GM12878 (cell line): ENCODE measurements at regions not wholly inside any gene's neighbourhood (a gene's known extent, or its start where the extent isn't known, plus 50 kb on each side); places are given as distances from the start of the nearest gene placed in this dataset.
A peak's percentile ranks its signal among the peaks of the same experiment; 100 is the strongest.

Source experiments
- ATAC-seq: fragments of 200-7000 bp; cut with Tn5 transposase; 3 replicates; pipeline ENCODE4 v1.9.1; 2020; ENCODE audit warnings: mild to moderate bottlenecking, moderate library complexity
- BruUV-seq: library from RNA; stranded (reverse); fragments of 400-500 nt; replicated peaks from 2 replicates; lab custom pipeline; 2021; lab: Mats Ljungman, UMichigan
- CTCF ChIA-PET: fragments of 300-600 bp; sonication (Branson Sonifier 250); formaldehyde crosslinking; extraction: SDS; loops from one replicate; lab custom pipeline; 2021; ENCODE audit warnings: inconsistent platforms; lab: Yijun Ruan, JAX
- POLR2A ChIA-PET: fragments of 350-600 bp; formaldehyde crosslinking; extraction: SDS; loops from one replicate; lab custom pipeline; 2021; ENCODE audit warnings: inconsistent platforms; lab: Charles Lee
- RAD21 ChIA-PET: fragments of 300-600 bp; sonication (Branson Sonifier 250); formaldehyde crosslinking; loops from one replicate; lab custom pipeline; 2023; ENCODE audit warnings: antibody characterized with exemption; ENCODE audit not compliant: unreplicated experiment; lab: Charles Lee
- SMC1A ChIA-PET: fragments of 300-600 bp; sonication (Branson Sonifier 250); formaldehyde crosslinking; loops from one replicate; lab custom pipeline; 2023; ENCODE audit not compliant: unreplicated experiment, uncharacterized antibody; lab: Charles Lee
- DNase-seq: peaks from one replicate; pipeline ENCODE4 v3.0.0-alpha.2; 2011; ENCODE audit warnings: low read depth, low spot score
- FAIRE-seq: peaks from 3 replicates; lab custom pipeline; 2011; peaks lifted over from hg19 to GRCh38; lab: Jason Lieb, UNC
- H2AFZ ChIP-seq: 2 replicates; pipeline ENCODE4 v1.6.0; 2011; ENCODE audit warnings: low read depth, low read length, control low read depth; ENCODE audit not compliant: control insufficient read depth
- H3K27ac ChIP-seq: 2 replicates; pipeline ENCODE4 v1.5.1; 2011; ENCODE audit warnings: control low read depth; ENCODE audit not compliant: control insufficient read depth, insufficient read depth
- H3K27me3 ChIP-seq, 2 experiments: replicated peaks in 1 of 2; 2 replicates each; pipeline versions ENCODE4 v1.6.0 to v1.6.1; 2011; ENCODE audit warnings: low read length in 1 of 2; ENCODE audit not compliant: control insufficient read depth in 2 of 2, insufficient read depth in 2 of 2
- H3K36me3 ChIP-seq, 2 experiments: 2 replicates each; pipeline ENCODE4 v1.5.1; 2011; ENCODE audit warnings: low read length in 1 of 2; ENCODE audit not compliant: control insufficient read depth in 2 of 2, insufficient read depth in 2 of 2
- H3K4me1 ChIP-seq: 2 replicates; pipeline ENCODE4 v1.6.1; 2011; ENCODE audit warnings: mild to moderate bottlenecking, low read length, moderate library complexity, mixed read lengths; ENCODE audit not compliant: control insufficient read depth, insufficient read depth
- H3K4me2 ChIP-seq: 2 replicates; pipeline ENCODE4 v1.6.0; 2011; ENCODE audit warnings: control low read depth; ENCODE audit not compliant: control insufficient read depth, insufficient read depth
- H3K4me3 ChIP-seq: fragments of 200-600 bp; sonication (generic); 2 replicates; pipeline ENCODE4 v1.5.1; 2016
- H3K79me2 ChIP-seq: 2 replicates; pipeline ENCODE4 v1.6.0; 2011; ENCODE audit warnings: low read length; ENCODE audit not compliant: control insufficient read depth, insufficient read depth
- H3K9ac ChIP-seq: 2 replicates; pipeline ENCODE4 v1.8.0; 2011; ENCODE audit warnings: low read length, control low read depth, mixed read lengths; ENCODE audit not compliant: control insufficient read depth, insufficient read depth
- H3K9me3 ChIP-seq: replicated peaks from 3 replicates; pipeline ENCODE4 v1.5.1; 2011; ENCODE audit warnings: mild to moderate bottlenecking, low read length; ENCODE audit not compliant: control insufficient read depth, insufficient read depth
- H4K20me1 ChIP-seq: 2 replicates; pipeline ENCODE4 v1.6.0; 2011; ENCODE audit not compliant: control insufficient read depth, insufficient read depth
- CBX5 ChIP-seq: sonication (generic); IDR thresholded peaks from 2 replicates; pipeline ENCODE4 v1.6.1; 2016; ENCODE audit warnings: low read depth, moderate library complexity, mild to moderate bottlenecking, inconsistent platforms
- EGR1 ChIP-seq, 2 experiments: IDR thresholded peaks; 1 replicate in 1 of 2; 2 replicates in 1 of 2; pipeline ENCODE4 v1.6.1; 2011 to 2012; ENCODE audit warnings: low read depth in 2 of 2, low read length in 2 of 2, borderline replicate concordance in 1 of 2, mild to moderate bottlenecking in 1 of 2, moderate library complexity in 1 of 2
- ELK1 ChIP-seq: IDR thresholded peaks from 2 replicates; pipeline ENCODE4 v1.6.1; 2012; ENCODE audit warnings: low read depth, low read length, improper control_type of control experiment
- ESRRA ChIP-seq: IDR thresholded peaks from 2 replicates; pipeline ENCODE4 v1.6.1; 2012; ENCODE audit warnings: mild to moderate bottlenecking, low read length, improper control_type of control experiment
- IRF4 ChIP-seq: IDR thresholded peaks from 2 replicates; pipeline ENCODE4 v1.6.1; 2011; ENCODE audit warnings: low read depth, low read length
- MLLT1 ChIP-seq: fragments of 450-650 bp; IDR thresholded peaks from 2 replicates; pipeline ENCODE4 v1.6.1; 2016; ENCODE audit warnings: mild to moderate bottlenecking
- NR2F1 ChIP-seq: fragments of 450-650 bp; conservative IDR thresholded peaks from 2 replicates; pipeline ENCODE4 v1.6.1; 2017; ENCODE audit warnings: mild to moderate bottlenecking
- SPI1 ChIP-seq: IDR thresholded peaks from 2 replicates; pipeline ENCODE4 v1.6.1; 2011; ENCODE audit warnings: low read depth, mild to moderate bottlenecking, low read length, moderate library complexity, borderline replicate concordance; ENCODE audit not compliant: insufficient read depth
- STAT3 ChIP-seq: IDR thresholded peaks from 2 replicates; pipeline ENCODE4 v1.6.1; 2011; ENCODE audit warnings: low read depth, low read length, improper control_type of control experiment
- WGBS: methylation state at CpG from one replicate; pipeline ENCODE4 v1.1.6; 2016; ENCODE audit warnings: low lambda C conversion rate; ENCODE audit not compliant: insufficient replicate concordance, insufficient coverage; ENCODE audit errors: missing lambda C conversion rate; 5-methylcytosine and 5-hydroxymethylcytosine counted together
- in situ Hi-C: fragments of 300-500 bp; cut with MboI; formaldehyde crosslinking; loops from 9 replicates; pipeline ENCODE4 v1.14.3; 2018; ENCODE audit warnings: mixed read lengths
- intact Hi-C: fragments of 100-400 bp; cut with micrococcal nuclease; formaldehyde crosslinking; loops from one replicate; pipeline ENCODE4 v1.14.2; 2022; ENCODE audit not compliant: unreplicated experiment
- TF ChIP-seq, protein P1 (sequence below): IDR thresholded peaks from 2 replicates; pipeline ENCODE4 v1.6.1; 2011; ENCODE audit warnings: borderline replicate concordance, low read depth, mild to moderate bottlenecking, moderate library complexity, mixed read lengths, low read length; ENCODE audit not compliant: insufficient read depth; ENCODE audit errors: extremely low read length
- TF ChIP-seq, protein P2 (sequence below): IDR thresholded peaks from 2 replicates; pipeline ENCODE4 v1.6.1; 2011; ENCODE audit warnings: low read depth, mild to moderate bottlenecking, low read length, moderate library complexity, borderline replicate concordance; ENCODE audit errors: extremely low read depth

DNA sequence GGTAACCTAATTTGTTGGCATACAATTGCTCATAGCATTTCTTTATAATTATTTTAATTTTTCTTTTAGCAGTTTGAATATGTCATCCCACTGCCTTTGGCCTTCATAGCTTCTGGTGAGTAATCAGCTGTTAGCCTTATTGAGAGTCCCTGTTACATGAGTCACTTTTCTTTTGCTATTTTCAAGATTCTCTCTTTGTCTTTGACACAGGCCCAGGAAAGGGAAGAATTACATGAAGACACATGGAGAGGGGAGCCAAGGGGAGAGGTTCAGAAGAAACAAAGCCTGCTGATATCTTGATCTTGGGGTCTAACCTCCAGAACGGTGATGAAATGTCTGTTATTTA, 418.2 kb downstream of the METTL15 start:
- TF ChIP-seq CBX5 (peak; percentile 93; the same call in 1 of the 2 replicates), IRF4 (no peak)
- TF ChIP-seq, all 136 proteins: peak for 1
- ChIA-PET CTCF (interaction anchor here (1.1 to 8.1 kb wide), 3 partner anchors 816 to 826 kb away, joined by 4 to 114 read pairs (median 46); partner anchors contain the start of gene BDNF), RAD21 (no interaction called here), POLR2A (no interaction called here), SMC1A (interaction anchor here (0.6 kb wide), 1 partner anchor 9 kb away, joined by 4 read pairs; no protein-coding TSS in a partner anchor)
- Histone ChIP-seq H3K79me2 (no peaks in the 10 kb centered on the region), H3K4me1 (no peaks in the 10 kb centered on the region), H3K9ac (no peak overlapping the region), H4K20me1 (no peaks in the 10 kb centered on the region), H3K4me2 (no peak overlapping the region), H2AFZ (no peak overlapping the region), H3K27ac (no peak overlapping the region), H3K4me3 (no peak overlapping the region), H3K9me3 (no peaks in the 10 kb centered on the region; the same call in 1 of the 3 replicates), H3K27me3 (no peaks in the 10 kb centered on the region), H3K36me3 (no peaks in the 10 kb centered on the region)
- intact Hi-C loops = loop anchor here (10.0 kb wide), 1 partner anchor 412 kb away; no protein-coding TSS in a partner anchor
- in situ Hi-C loops = loop anchor here (5.0 kb wide), 1 partner anchor 824 kb away; the partner anchor contains the start of gene BDNF
- FAIRE-seq = no peak
- WGBS = 20% methylated on average over 1 of the region's 1 CpG
- BruUV-seq = no TSS peak
- no peak for ATAC-seq
- DNase-seq = no peak

DNA sequence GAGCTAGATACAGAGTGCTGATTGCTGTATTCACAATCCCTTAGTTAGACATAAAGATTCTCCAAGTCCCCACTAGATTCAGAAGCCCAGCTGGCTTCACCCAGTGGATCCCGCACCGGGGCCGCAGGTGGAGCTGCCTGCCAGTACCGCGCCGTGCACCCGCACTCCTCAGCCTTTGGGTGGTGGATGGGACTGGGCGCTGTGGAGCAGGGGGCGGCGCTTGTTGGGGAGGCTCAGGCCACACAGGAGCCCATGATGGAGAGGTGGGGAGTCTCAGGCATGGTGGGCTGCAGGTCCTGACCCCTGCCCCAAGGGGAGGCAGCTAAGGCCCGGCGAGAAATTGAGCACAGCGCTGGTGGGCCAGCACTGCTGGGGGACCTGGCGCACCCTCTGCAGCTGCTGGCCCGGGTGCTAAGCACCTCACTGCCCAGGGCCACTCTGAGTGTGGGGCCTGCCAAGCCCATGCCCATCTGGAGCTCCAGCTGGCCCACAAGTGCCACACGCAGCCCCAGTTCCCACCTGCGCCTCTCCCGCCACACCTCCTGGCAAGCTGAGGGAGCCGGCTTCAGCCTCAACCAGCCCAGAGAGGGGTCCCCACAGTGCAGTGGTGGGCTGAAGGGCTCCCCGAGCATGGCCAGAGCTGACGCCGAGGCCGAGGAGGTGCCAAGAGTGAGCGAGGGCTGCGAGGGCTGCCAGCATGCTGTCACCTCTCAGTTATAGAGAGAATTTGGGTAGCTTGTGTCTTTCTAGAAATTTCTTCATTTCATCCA, 417.6 kb downstream of the METTL15 start:
- no peak overlapping the region for H3K4me2 ChIP-seq
- no TSS peak for BruUV-seq
- H3K4me3 ChIP-seq = no peak overlapping the region
- ChIA-PET CTCF (interaction anchor here (1.2 to 8.1 kb wide), 2 partner anchors 9 to 825 kb away, joined by 3 to 114 read pairs; partner anchors contain the start of gene BDNF), POLR2A (no interaction called here), SMC1A (no interaction called here), RAD21 (no interaction called here)
- 72% methylated on average over 25 of the region's 25 CpGs for WGBS
- no peak overlapping the region for H3K27ac ChIP-seq
- no peak for FAIRE-seq
- no peaks in the 10 kb centered on the region; the same call in 1 of the 3 replicates for H3K9me3 ChIP-seq
- H3K79me2 ChIP-seq = no peaks in the 10 kb centered on the region
- no peak for ATAC-seq
- no peak overlapping the region for H2AFZ ChIP-seq
- no peak overlapping the region for H3K9ac ChIP-seq
- H3K36me3 ChIP-seq = no peaks in the 10 kb centered on the region
- H3K4me1 ChIP-seq = no peaks in the 10 kb centered on the region
- H3K27me3 ChIP-seq = no peaks in the 10 kb centered on the region
- no peaks in the 10 kb centered on the region for H4K20me1 ChIP-seq
- in situ Hi-C loops (loop anchor here (5.0 kb wide), 1 partner anchor 824 kb away; the partner anchor contains the start of gene BDNF), intact Hi-C loops (loop anchor here (10.0 kb wide), 1 partner anchor 411 kb away; no protein-coding TSS in a partner anchor)
- no peak for DNase-seq
- no peak for TF ChIP-seq STAT3
- TF ChIP-seq, protein P1, sequence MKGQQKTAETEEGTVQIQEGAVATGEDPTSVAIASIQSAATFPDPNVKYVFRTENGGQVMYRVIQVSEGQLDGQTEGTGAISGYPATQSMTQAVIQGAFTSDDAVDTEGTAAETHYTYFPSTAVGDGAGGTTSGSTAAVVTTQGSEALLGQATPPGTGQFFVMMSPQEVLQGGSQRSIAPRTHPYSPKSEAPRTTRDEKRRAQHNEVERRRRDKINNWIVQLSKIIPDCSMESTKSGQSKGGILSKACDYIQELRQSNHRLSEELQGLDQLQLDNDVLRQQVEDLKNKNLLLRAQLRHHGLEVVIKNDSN = no peak
- no peak for TF ChIP-seq EGR1 (IDR thresholded peaks at IDR 0.05; ENCODE audit: borderline replicate concordance in 1 of 2, low read depth in 2 of 2, low read length in 2 of 2)
- no peak for TF ChIP-seq ESRRA
- no peak for TF ChIP-seq MLLT1
- TF ChIP-seq SPI1 = no peak
- TF ChIP-seq, protein P2, sequence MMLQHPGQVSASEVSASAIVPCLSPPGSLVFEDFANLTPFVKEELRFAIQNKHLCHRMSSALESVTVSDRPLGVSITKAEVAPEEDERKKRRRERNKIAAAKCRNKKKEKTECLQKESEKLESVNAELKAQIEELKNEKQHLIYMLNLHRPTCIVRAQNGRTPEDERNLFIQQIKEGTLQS = no peak
- no peak for TF ChIP-seq ELK1
- TF ChIP-seq NR2F1 = no peak
